Hepatocyte (in vitro differentiated cells): ENCODE measurements at regions not wholly inside any gene's neighbourhood (a gene's known extent, or its start where the extent isn't known, plus 50 kb on each side); places are given as distances from the start of the nearest gene placed in this dataset.

Experiments
- CTCF ChIP-seq: fragments of 200-600 bp; sonication (generic); IDR thresholded peaks from 2 replicates; pipeline ENCODE4 v1.5.1; 2016; ENCODE audit warnings: antibody characterized with exemption, mild to moderate bottlenecking; ENCODE audit not compliant: poor library complexity
- EZH2 ChIP-seq: fragments of 200-600 bp; sonication (generic); IDR thresholded peaks from 2 replicates; pipeline ENCODE4 v1.6.1; 2016; ENCODE audit warnings: antibody characterized with exemption, mild to moderate bottlenecking, borderline replicate concordance
- EZH2phosphoT487 ChIP-seq: fragments of 200-600 bp; sonication (generic); IDR thresholded peaks from one replicate; pipeline ENCODE4 v1.6.1; 2018; ENCODE audit warnings: antibody characterized with exemption, mild to moderate bottlenecking, low read depth, moderate library complexity; ENCODE audit not compliant: unreplicated experiment, severe bottlenecking

- TF ChIP-seq EZH2 (no peak), CTCF (no peak), EZH2phosphoT487 (no peak)
These were observed 221.7 kb upstream of the LYZL1 start for GRCh38 chr10:29067161-29067560.
